Mesothelial cell of epicardium (in vitro differentiated cells): ENCODE measurements at regions not wholly inside any gene's neighbourhood (a gene's known extent, or its start where the extent isn't known, plus 50 kb on each side); places are given as distances from the start of the nearest gene placed in this dataset.

ENCODE experiments used
- DNase-seq, 2 experiments: peaks; one replicate each; pipeline ENCODE4 v3.0.0; 2021; ENCODE audit warnings: low spot score in 2 of 2; ENCODE audit not compliant: unreplicated experiment in 2 of 2
- H3K27ac Mint-ChIP-seq: 2 replicates; pipeline ENCODE4 v1.8.0; 2021; ENCODE audit warnings: mixed read lengths
- H3K27me3 Mint-ChIP-seq: 2 replicates; pipeline ENCODE4 v1.8.0; 2021; ENCODE audit warnings: low read depth, mixed read lengths
- H3K36me3 Mint-ChIP-seq: 2 replicates; pipeline ENCODE4 v1.8.0; 2021; ENCODE audit warnings: mixed read lengths
- H3K4me1 Mint-ChIP-seq: 2 replicates; pipeline ENCODE4 v1.8.0; 2021; ENCODE audit warnings: mixed read lengths
- H3K4me3 Mint-ChIP-seq: 2 replicates; pipeline ENCODE4 v1.8.0; 2021; ENCODE audit warnings: mild to moderate bottlenecking, moderate library complexity, mixed read lengths
- H3K9me3 Mint-ChIP-seq: 2 replicates; pipeline ENCODE4 v1.8.0; 2021; ENCODE audit warnings: mixed read lengths
- CTCF ChIP-seq: fragments of 200-600 bp; sonication (generic); IDR thresholded peaks from one replicate; pipeline ENCODE4 v1.5.0; 2021; ENCODE audit warnings: antibody characterized with exemption; ENCODE audit not compliant: unreplicated experiment

- Mint-ChIP-seq H3K4me1 (peaks cover 52% of the 10 kb centered on the region), H3K9me3 (peaks cover 4% of the 10 kb centered on the region), H3K36me3 (no peaks in the 10 kb centered on the region), H3K27ac (no peak overlapping the region), H3K27me3 (no peaks in the 10 kb centered on the region), H3K4me3 (no peak overlapping the region)
- no peak for TF ChIP-seq CTCF
- DNase-seq = no peak
These were observed 228.6 kb upstream of the ID2 start for GRCh38 chr2:8452979-8453903.

GRCh38 chr2:8453904-8454302 lies 228.0 kb upstream of the ID2 start:
- Mint-ChIP-seq H3K36me3 (no peaks in the 10 kb centered on the region), H3K27me3 (no peaks in the 10 kb centered on the region), H3K4me3 (no peak overlapping the region), H3K27ac (no peak overlapping the region), H3K4me1 (peaks cover 55% of the 10 kb centered on the region), H3K9me3 (peaks cover 4% of the 10 kb centered on the region)
- no peak for TF ChIP-seq CTCF
- DNase-seq = no peak

GRCh38 chr2:8454797-8455196 lies 227.1 kb upstream of the ID2 start:
- H3K9me3 Mint-ChIP-seq = peaks cover 4% of the 10 kb centered on the region
- H3K27ac Mint-ChIP-seq = no peak overlapping the region
- H3K4me3 Mint-ChIP-seq = no peak overlapping the region
- no peak for DNase-seq
- TF ChIP-seq CTCF = no peak
- no peaks in the 10 kb centered on the region for H3K27me3 Mint-ChIP-seq
- no peaks in the 10 kb centered on the region for H3K36me3 Mint-ChIP-seq
- H3K4me1 Mint-ChIP-seq = peaks cover 50% of the 10 kb centered on the region

GRCh38 chr2:8455236-8456150 lies 226.4 kb upstream of the ID2 start:
- no peak for DNase-seq
- no peaks in the 10 kb centered on the region for H3K36me3 Mint-ChIP-seq
- no peaks in the 10 kb centered on the region for H3K27me3 Mint-ChIP-seq
- no peak for TF ChIP-seq CTCF
- peaks cover 4% of the 10 kb centered on the region for H3K9me3 Mint-ChIP-seq
- H3K4me1 Mint-ChIP-seq = peaks cover 48% of the 10 kb centered on the region
- no peak overlapping the region for H3K4me3 Mint-ChIP-seq
- peak overlapping the region; percentile 89 for H3K27ac Mint-ChIP-seq

GRCh38 chr2:8456151-8457091 lies 225.4 kb upstream of the ID2 start:
- no peak for TF ChIP-seq CTCF
- Mint-ChIP-seq H3K27ac (peak overlapping the region; percentile 89), H3K36me3 (no peaks in the 10 kb centered on the region), H3K27me3 (no peaks in the 10 kb centered on the region), H3K4me1 (peaks cover 48% of the 10 kb centered on the region), H3K9me3 (peaks cover 1% of the 10 kb centered on the region), H3K4me3 (no peak overlapping the region)
- no peak for DNase-seq
